ENCODE measurements at regions not wholly inside any gene's neighbourhood (a gene's known extent, or its start where the extent isn't known, plus 50 kb on each side); places are given as distances from the start of the nearest gene placed in this dataset.
A peak's percentile ranks its signal among the peaks of the same experiment; 100 is the strongest.

- TF ChIP-seq CEBPB (IDR thresholded peaks at IDR 0.05; ENCODE audit: low read depth, low read length) (peak; percentile 51), RFX5 (IDR thresholded peaks at IDR 0.05; ENCODE audit: low read depth, low read length) (no peak), POLR2A (IDR thresholded peaks at IDR 0.05; ENCODE audit: low read depth, low read length) (no peak)
- no peak overlapping the region for H2AK5ac ChIP-seq (ENCODE audit: low read depth, low read length)
- no peak overlapping the region for H3K9ac ChIP-seq (ENCODE audit: low read depth, low read length)
- dilution Hi-C loops (cut with HindIII; ENCODE audit: low sequenced_read_pairs, unreplicated experiment), result no loop called here
- no peaks in the 10 kb centered on the region for H3K9me1 ChIP-seq (ENCODE audit: insufficient read depth, low read length)
- ChIA-PET POLR2A (ENCODE audit: unreplicated experiment) (no interaction called here), CTCF (no interaction called here)
- no peak overlapping the region for H2AFZ ChIP-seq (replicated peaks; ENCODE audit: low read length, poor library complexity)
- H3K4me2 ChIP-seq (ENCODE audit: low read depth, low read length), result no peak overlapping the region
- BruUV-seq (replicated peaks), result no TSS peak
- no peaks in the 10 kb centered on the region for H3K27me3 ChIP-seq (ENCODE audit: control insufficient read depth, insufficient read depth, low read length)
- H3K27ac ChIP-seq (ENCODE audit: insufficient read depth, low read length), result no peak overlapping the region
- H4K8ac ChIP-seq (ENCODE audit: low read depth in 2 of 2, low read length in 2 of 2), result no peak overlapping the region
- no peaks in the 10 kb centered on the region for H3K79me1 ChIP-seq (ENCODE audit: low read depth in 1 of 2, low read length in 2 of 2)
- intact Hi-C loops (cut with micrococcal nuclease), result no loop called here
- no peak overlapping the region for H4K91ac ChIP-seq (ENCODE audit: insufficient read depth, low read depth, low read length)
- no peak overlapping the region for H3K14ac ChIP-seq (replicated peaks; ENCODE audit: low read depth, low read length)
- H4K20me1 ChIP-seq (ENCODE audit: insufficient read depth, low read length), result no peaks in the 10 kb centered on the region
- H3K18ac ChIP-seq (ENCODE audit: low read depth, low read length), result no peak overlapping the region
- no peak for DNase-seq
- no peaks in the 10 kb centered on the region for H3K36me3 ChIP-seq (ENCODE audit: control insufficient read depth, insufficient read depth, low read length)
- H3K56ac ChIP-seq (ENCODE audit: extremely low read depth, insufficient read depth, low read length), result no peak overlapping the region
- H3K4me1 ChIP-seq (ENCODE audit: control insufficient read depth, insufficient read depth, low read length), result no peaks in the 10 kb centered on the region
- WGBS, 2 experiments (ENCODE audit: extremely low coverage in 2 of 2, insufficient read length in 1 of 2), result no CpG with 5 or more reads among the region's 2 CpGs
- H2BK15ac ChIP-seq (ENCODE audit: low read depth, low read length), result no peak overlapping the region
- ATAC-seq (ENCODE audit: low read depth), result no peak
- in situ Hi-C loops (cut with MboI; ENCODE audit: low sequenced_read_pairs), result no loop called here
- H2BK5ac ChIP-seq (ENCODE audit: low read depth, low read length, poor library complexity, severe bottlenecking), result no peak overlapping the region
- no peak overlapping the region for H3K4me3 ChIP-seq (ENCODE audit: insufficient read depth, low read depth, low read length)
- no peak overlapping the region for H2BK120ac ChIP-seq (ENCODE audit: low read depth, low read length)
- no peak overlapping the region for H2BK20ac ChIP-seq (ENCODE audit: low read depth, low read length)
- H4K5ac ChIP-seq (ENCODE audit: low read depth, low read length), result no peak overlapping the region
- no peak overlapping the region for H2AK9ac ChIP-seq (replicated peaks; ENCODE audit: low read depth, low read length, poor library complexity)
- no peak overlapping the region for H3K23ac ChIP-seq (ENCODE audit: low read depth, low read length)
- no peak overlapping the region for H3K4ac ChIP-seq (ENCODE audit: low read depth, low read length)
- peaks cover 8% of the 10 kb centered on the region for H3K9me3 ChIP-seq (ENCODE audit: control insufficient read depth, insufficient read depth, low read length)
These were observed 305.7 kb upstream of the ASIC2 start for GRCh38 chr17:33598797-33599196.

All from IMR-90 (cell line).